HFF-Myc (cell line): ENCODE measurements at regions not wholly inside any gene's neighbourhood (a gene's known extent, or its start where the extent isn't known, plus 50 kb on each side); places are given as distances from the start of the nearest gene placed in this dataset.

Experiments
- DNase-seq: peaks from one replicate; pipeline ENCODE4 v3.0.0-alpha.2; 2011; ENCODE audit warnings: low read depth; ENCODE audit errors: extremely low read depth
- H3K4me3 ChIP-seq: replicated peaks from 2 replicates; pipeline ENCODE4 v1.5.1; 2011; ENCODE audit warnings: low read depth, mild to moderate bottlenecking, control low read depth, low read length
- TF ChIP-seq, protein P1 (sequence below): IDR thresholded peaks from 2 replicates; pipeline ENCODE4 v1.5.1; 2012; ENCODE audit warnings: mild to moderate bottlenecking, low read depth, low read length, control low read depth; ENCODE audit errors: missing control alignments

DNA sequence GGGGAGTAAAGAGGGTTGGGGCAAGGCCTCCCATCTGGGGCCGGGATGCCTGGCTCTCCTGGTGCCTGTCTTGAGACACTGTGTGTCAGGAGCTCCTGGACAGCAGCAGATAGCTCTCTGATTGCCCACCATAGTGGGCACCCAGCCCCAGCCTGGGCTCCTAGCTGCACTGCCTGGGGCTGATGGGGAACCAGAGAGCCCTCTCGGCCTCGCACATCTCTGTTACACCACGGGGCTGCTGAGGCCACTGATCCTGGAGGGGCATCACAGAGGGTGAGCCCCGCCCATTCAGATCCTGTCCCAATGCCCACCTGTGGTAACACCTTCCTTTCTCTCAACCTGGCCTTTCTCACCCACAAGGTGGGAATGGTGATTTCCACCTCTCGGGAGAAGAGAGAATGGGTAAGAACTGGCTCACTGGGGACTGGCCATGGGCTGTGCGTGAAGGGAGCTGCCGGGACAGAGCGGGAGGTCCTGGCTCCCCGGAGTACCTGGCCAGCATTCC is 135.9 kb downstream of the URI1 start:
- DNase-seq, result no peak
- H3K4me3 ChIP-seq, result no peak overlapping the region
- TF ChIP-seq, protein P1, sequence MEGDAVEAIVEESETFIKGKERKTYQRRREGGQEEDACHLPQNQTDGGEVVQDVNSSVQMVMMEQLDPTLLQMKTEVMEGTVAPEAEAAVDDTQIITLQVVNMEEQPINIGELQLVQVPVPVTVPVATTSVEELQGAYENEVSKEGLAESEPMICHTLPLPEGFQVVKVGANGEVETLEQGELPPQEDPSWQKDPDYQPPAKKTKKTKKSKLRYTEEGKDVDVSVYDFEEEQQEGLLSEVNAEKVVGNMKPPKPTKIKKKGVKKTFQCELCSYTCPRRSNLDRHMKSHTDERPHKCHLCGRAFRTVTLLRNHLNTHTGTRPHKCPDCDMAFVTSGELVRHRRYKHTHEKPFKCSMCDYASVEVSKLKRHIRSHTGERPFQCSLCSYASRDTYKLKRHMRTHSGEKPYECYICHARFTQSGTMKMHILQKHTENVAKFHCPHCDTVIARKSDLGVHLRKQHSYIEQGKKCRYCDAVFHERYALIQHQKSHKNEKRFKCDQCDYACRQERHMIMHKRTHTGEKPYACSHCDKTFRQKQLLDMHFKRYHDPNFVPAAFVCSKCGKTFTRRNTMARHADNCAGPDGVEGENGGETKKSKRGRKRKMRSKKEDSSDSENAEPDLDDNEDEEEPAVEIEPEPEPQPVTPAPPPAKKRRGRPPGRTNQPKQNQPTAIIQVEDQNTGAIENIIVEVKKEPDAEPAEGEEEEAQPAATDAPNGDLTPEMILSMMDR, result no peak

GRCh38 chr19:30078381-30078910 is 136.4 kb downstream of the URI1 start:
- DNase-seq, result no peak
- TF ChIP-seq, protein P1, result no peak

DNA sequence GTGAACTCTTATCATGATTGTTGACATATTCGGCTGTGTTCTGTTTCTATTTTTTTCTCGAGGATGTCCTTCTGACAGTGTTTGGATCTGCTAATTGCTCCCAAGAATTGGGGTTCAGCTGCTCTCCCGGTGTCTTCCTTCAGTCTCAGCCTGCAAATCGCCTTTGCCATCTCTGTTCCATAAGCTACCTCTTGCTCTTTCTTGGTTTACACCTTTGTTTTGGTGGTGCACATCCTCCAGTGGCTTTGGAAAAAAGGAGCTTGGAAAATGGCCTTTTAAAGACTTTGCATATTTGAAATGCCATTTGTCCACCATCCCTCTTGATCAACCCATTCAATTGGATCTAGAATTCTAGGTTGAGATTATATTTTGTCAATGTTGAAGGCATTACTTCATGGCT is 137.2 kb downstream of the URI1 start:
- TF ChIP-seq, protein P1, result no peak
- no peak overlapping the region for H3K4me3 ChIP-seq
- no peak for DNase-seq

More at GRCh38 chr19:30078381-30078910, 136.4 kb downstream of the URI1 start:
- H3K4me3 ChIP-seq, result no peak overlapping the region

DNA sequence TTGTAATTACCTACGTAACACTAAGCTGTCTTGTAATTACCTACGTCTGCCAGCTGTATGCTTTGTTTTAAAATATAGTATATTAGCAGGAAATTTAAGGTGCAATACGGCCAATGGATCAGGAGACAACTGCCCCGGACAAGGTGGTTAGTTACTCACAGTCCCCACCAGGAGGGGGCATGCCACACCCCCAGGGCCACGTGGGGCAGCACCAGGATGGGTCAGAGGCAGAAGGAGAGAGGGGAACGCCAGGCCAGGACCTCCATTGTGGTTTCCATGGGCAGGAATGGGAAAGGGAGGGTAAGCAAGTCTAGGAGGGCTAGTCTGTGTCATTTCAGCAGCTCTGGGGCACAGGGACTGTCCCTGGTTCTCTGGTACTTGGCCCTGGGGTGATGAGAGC is 140.1 kb downstream of the URI1 start:
- no peak overlapping the region for H3K4me3 ChIP-seq
- DNase-seq, result no peak
- TF ChIP-seq, protein P1, result no peak

DNA sequence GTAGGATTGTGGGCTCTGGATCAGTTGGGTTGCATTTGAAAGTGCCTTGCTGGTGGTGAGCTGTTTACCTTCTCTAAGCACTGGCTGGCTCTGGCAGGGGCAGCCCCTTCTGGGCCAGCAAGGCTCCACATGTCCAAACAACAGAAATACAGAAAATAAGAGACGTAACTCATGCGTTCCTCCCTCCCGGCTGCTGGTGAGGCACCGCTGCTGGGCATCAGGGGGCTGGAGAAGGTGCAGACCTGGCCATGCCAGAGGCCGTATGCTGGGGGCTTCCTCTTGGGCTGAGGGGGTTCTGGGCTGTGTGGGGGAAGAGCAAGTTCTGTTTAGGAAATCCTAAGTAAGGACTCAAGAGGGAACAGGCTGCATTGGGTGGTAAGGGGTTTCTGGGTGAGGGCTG is 140.6 kb downstream of the URI1 start:
- DNase-seq, result no peak
- no peak overlapping the region for H3K4me3 ChIP-seq
- TF ChIP-seq, protein P1, result no peak

- no peak for DNase-seq
- H3K4me3 ChIP-seq, result no peak overlapping the region
- TF ChIP-seq, protein P1, result no peak
Observed at GRCh38 chr19:30083125-30083681, 141.2 kb downstream of the URI1 start.

DNA sequence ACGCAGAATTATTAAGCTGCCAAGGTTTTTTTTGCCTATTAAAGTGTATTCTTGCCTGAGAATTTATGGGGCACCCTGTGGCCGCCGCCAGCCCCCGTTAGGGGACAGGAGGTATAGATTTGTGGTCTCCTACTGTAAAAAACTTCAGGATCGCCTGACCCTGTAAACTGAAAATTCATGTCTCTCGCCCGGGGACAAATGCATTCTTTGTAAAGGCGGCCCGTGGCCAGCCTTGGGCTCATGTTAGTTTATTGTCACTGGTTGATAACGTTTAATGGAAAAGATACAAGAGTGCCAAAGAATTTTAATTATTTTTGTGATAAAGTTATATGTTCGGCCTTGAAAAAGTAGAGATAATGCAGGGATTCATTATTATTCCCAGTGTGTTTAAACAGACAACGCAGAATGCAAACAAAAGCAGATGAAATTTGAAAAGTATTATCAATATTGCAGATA is 141.7 kb downstream of the URI1 start:
- no peak overlapping the region for H3K4me3 ChIP-seq
- no peak for DNase-seq
- TF ChIP-seq, protein P1, result no peak
